Testis (tissue), 2 donors: ENCODE measurements at regions not wholly inside any gene's neighbourhood (a gene's known extent, or its start where the extent isn't known, plus 50 kb on each side); places are given as distances from the start of the nearest gene placed in this dataset.

Experiments used
- DNase-seq: peaks from one replicate; pipeline ENCODE4 v3.0.0-alpha.2; 2019
- H3K27ac ChIP-seq, 2 donors: fragments of 200-600 bp; sonication (generic); one replicate each; pipeline ENCODE4 v1.5.1; 2019
- H3K27me3 ChIP-seq: fragments of 200-600 bp; sonication (generic); one replicate; pipeline ENCODE4 v1.5.1; 2019
- H3K36me3 ChIP-seq: fragments of 200-600 bp; sonication (generic); one replicate; pipeline ENCODE4 v1.5.1; 2017; ENCODE audit warnings: low read depth; ENCODE audit errors: missing control alignments
- H3K4me1 ChIP-seq: fragments of 200-600 bp; sonication (generic); one replicate; pipeline ENCODE4 v1.5.1; 2019
- H3K4me3 ChIP-seq, 2 donors: fragments of 200-600 bp; sonication (generic); one replicate each; pipeline ENCODE4 v1.5.1; 2017 to 2019
- H3K9me3 ChIP-seq: fragments of 200-600 bp; sonication (generic); one replicate; pipeline ENCODE4 v1.5.1; 2017
- CTCF ChIP-seq, 3 experiments: fragments of 450-650 bp in 2 of 3; fragments of 200-600 bp in 1 of 3; sonication (generic) in 1 of 3; IDR thresholded peaks; one replicate each; pipeline ENCODE4 v1.5.1; 2016 to 2019; ENCODE audit warnings: antibody characterized with exemption in 3 of 3, mild to moderate bottlenecking in 2 of 3, moderate library complexity in 1 of 3
- POLR2A ChIP-seq: fragments of 450-650 bp; IDR thresholded peaks from one replicate; pipeline ENCODE4 v1.6.1; 2017; ENCODE audit warnings: antibody characterized with exemption, mild to moderate bottlenecking, moderate library complexity
- WGBS, 2 donors: methylation state at CpG; one replicate each; pipeline ENCODE4 v1.1.5; 2018; 5-methylcytosine and 5-hydroxymethylcytosine counted together
- intact Hi-C: fragments of 100-400 bp; cut with DNase I; formaldehyde crosslinking; loops from one replicate; pipeline ENCODE4 v1.15.1; 2023; ENCODE audit warnings: low total_unique reads

- intact Hi-C loops, result no loop called here
- Histone ChIP-seq H3K27ac (no peak overlapping the region), H3K4me1 (peaks cover 7% of the 10 kb centered on the region), H3K27me3 (no peaks in the 10 kb centered on the region), H3K4me3 (no peak overlapping the region), H3K36me3 (no peaks in the 10 kb centered on the region), H3K9me3 (no peaks in the 10 kb centered on the region)
- 78 to 89% methylated on average over 1 of the region's 1 CpG for WGBS, 2 donors
- TF ChIP-seq CTCF (IDR thresholded peaks at IDR 0.05), result no peak
- no peak for TF ChIP-seq POLR2A
- no peak for DNase-seq
These were observed 266.9 kb downstream of the NEBL start for GRCh38 chr10:20630092-20630643.

GRCh38 chr10:20627946-20628507 is 269.1 kb downstream of the NEBL start:
- Histone ChIP-seq H3K4me1 (no peaks in the 10 kb centered on the region), H3K27me3 (no peaks in the 10 kb centered on the region), H3K36me3 (no peaks in the 10 kb centered on the region), H3K9me3 (no peaks in the 10 kb centered on the region), H3K4me3 (no peak overlapping the region), H3K27ac (no peak overlapping the region)
- TF ChIP-seq CTCF (IDR thresholded peaks at IDR 0.05), result no peak
- TF ChIP-seq POLR2A, result no peak
- no peak for DNase-seq
- intact Hi-C loops, result no loop called here
- 54 to 65% methylated on average over 3 of the region's 3 CpGs for WGBS, 2 donors

GRCh38 chr10:20627087-20627486 is 270.0 kb downstream of the NEBL start:
- Histone ChIP-seq H3K36me3 (no peaks in the 10 kb centered on the region), H3K9me3 (no peaks in the 10 kb centered on the region), H3K27me3 (no peaks in the 10 kb centered on the region), H3K27ac (no peak overlapping the region), H3K4me3 (no peak overlapping the region), H3K4me1 (no peaks in the 10 kb centered on the region)
- TF ChIP-seq CTCF (IDR thresholded peaks at IDR 0.05), result no peak
- TF ChIP-seq POLR2A, result no peak
- WGBS, 2 donors, result 86 to 88% methylated on average over 1 of the region's 1 CpG
- no peak for DNase-seq
- intact Hi-C loops, result no loop called here

- Histone ChIP-seq H3K4me1 (no peaks in the 10 kb centered on the region), H3K36me3 (no peaks in the 10 kb centered on the region), H3K9me3 (no peaks in the 10 kb centered on the region), H3K4me3 (no peak overlapping the region), H3K27ac (no peak overlapping the region), H3K27me3 (no peaks in the 10 kb centered on the region)
- no peak for DNase-seq
- no peak for TF ChIP-seq POLR2A
- no peak for TF ChIP-seq CTCF (IDR thresholded peaks at IDR 0.05)
- intact Hi-C loops, result no loop called here
- WGBS, 2 donors, result 94 to 100% methylated on average over 1 of the region's 1 CpG
These were observed 271.2 kb downstream of the NEBL start for GRCh38 chr10:20625868-20626267.

- DNase-seq, result peak; percentile 22
- Histone ChIP-seq H3K27ac (no peak overlapping the region), H3K36me3 (no peaks in the 10 kb centered on the region), H3K4me1 (no peaks in the 10 kb centered on the region), H3K27me3 (no peaks in the 10 kb centered on the region), H3K4me3 (no peak overlapping the region), H3K9me3 (no peaks in the 10 kb centered on the region)
- WGBS, 2 donors, result 65 to 78% methylated on average over 4 of the region's 4 CpGs
- TF ChIP-seq CTCF (IDR thresholded peaks at IDR 0.05) (no peak), POLR2A (no peak)
- intact Hi-C loops, result no loop called here
These were observed 272.5 kb downstream of the NEBL start for GRCh38 chr10:20624642-20625041.
